ENCODE measurements at regions not wholly inside any gene's neighbourhood (a gene's known extent, or its start where the extent isn't known, plus 50 kb on each side); places are given as distances from the start of the nearest gene placed in this dataset.
"Not testable (repeated sequence)": the region's sequence is repeated elsewhere in the genome, so short reads cannot be mapped to it uniquely, and the experiment has no call there.

- H3K27me3 ChIP-seq (ENCODE audit: control insufficient read depth in 5 of 5, insufficient read depth in 4 of 5, low read length in 5 of 5); H3K36me3 ChIP-seq (ENCODE audit: control insufficient read depth in 5 of 5, insufficient read depth in 5 of 5, low read length in 5 of 5); H3K9me3 ChIP-seq (ENCODE audit: control insufficient read depth in 5 of 5, low read length in 5 of 5); H3K4me3 ChIP-seq (ENCODE audit: low read depth in 1 of 5, low read length in 5 of 5); H3K9ac ChIP-seq (ENCODE audit: low read length in 5 of 5); H3K27ac ChIP-seq (ENCODE audit: low read depth, low read length); H3K4me1 ChIP-seq (ENCODE audit: control insufficient read depth in 5 of 5, insufficient read depth in 5 of 5, low read length in 5 of 5): not testable (repeated sequence)
These were observed 1402.2 kb downstream of the RPIA start for GRCh38 chr2:90093571-90094270.

GRCh38 chr2:90097617-90098016, 1406.1 kb downstream of the RPIA start:
- not testable (repeated sequence) for H3K27ac ChIP-seq (ENCODE audit: low read depth, low read length); H3K9ac ChIP-seq (ENCODE audit: low read length in 5 of 5); H3K9me3 ChIP-seq (ENCODE audit: control insufficient read depth in 5 of 5, low read length in 5 of 5); H3K4me1 ChIP-seq (ENCODE audit: control insufficient read depth in 5 of 5, insufficient read depth in 5 of 5, low read length in 5 of 5); H3K4me3 ChIP-seq (ENCODE audit: low read depth in 1 of 5, low read length in 5 of 5); H3K27me3 ChIP-seq (ENCODE audit: control insufficient read depth in 5 of 5, insufficient read depth in 4 of 5, low read length in 5 of 5); H3K36me3 ChIP-seq (ENCODE audit: control insufficient read depth in 5 of 5, insufficient read depth in 5 of 5, low read length in 5 of 5)

- not testable (repeated sequence) for H3K4me1 ChIP-seq (ENCODE audit: control insufficient read depth in 5 of 5, insufficient read depth in 5 of 5, low read length in 5 of 5); H3K4me3 ChIP-seq (ENCODE audit: low read depth in 1 of 5, low read length in 5 of 5); H3K27ac ChIP-seq (ENCODE audit: low read depth, low read length); H3K9ac ChIP-seq (ENCODE audit: low read length in 5 of 5); H3K27me3 ChIP-seq (ENCODE audit: control insufficient read depth in 5 of 5, insufficient read depth in 4 of 5, low read length in 5 of 5); H3K36me3 ChIP-seq (ENCODE audit: control insufficient read depth in 5 of 5, insufficient read depth in 5 of 5, low read length in 5 of 5); H3K9me3 ChIP-seq (ENCODE audit: control insufficient read depth in 5 of 5, low read length in 5 of 5)
These were observed 1413.7 kb downstream of the RPIA start for GRCh38 chr2:90105142-90105541.

GRCh38 chr2:90123409-90123808, 1431.9 kb downstream of the RPIA start:
- H3K4me1 ChIP-seq (ENCODE audit: control insufficient read depth in 5 of 5, insufficient read depth in 5 of 5, low read length in 5 of 5); H3K9me3 ChIP-seq (ENCODE audit: control insufficient read depth in 5 of 5, low read length in 5 of 5); H3K4me3 ChIP-seq (ENCODE audit: low read depth in 1 of 5, low read length in 5 of 5); H3K9ac ChIP-seq (ENCODE audit: low read length in 5 of 5); H3K27ac ChIP-seq (ENCODE audit: low read depth, low read length); H3K36me3 ChIP-seq (ENCODE audit: control insufficient read depth in 5 of 5, insufficient read depth in 5 of 5, low read length in 5 of 5); H3K27me3 ChIP-seq (ENCODE audit: control insufficient read depth in 5 of 5, insufficient read depth in 4 of 5, low read length in 5 of 5): not testable (repeated sequence)

- H3K9ac ChIP-seq (ENCODE audit: low read length in 5 of 5); H3K4me1 ChIP-seq (ENCODE audit: control insufficient read depth in 5 of 5, insufficient read depth in 5 of 5, low read length in 5 of 5); H3K36me3 ChIP-seq (ENCODE audit: control insufficient read depth in 5 of 5, insufficient read depth in 5 of 5, low read length in 5 of 5); H3K9me3 ChIP-seq (ENCODE audit: control insufficient read depth in 5 of 5, low read length in 5 of 5); H3K27ac ChIP-seq (ENCODE audit: low read depth, low read length); H3K27me3 ChIP-seq (ENCODE audit: control insufficient read depth in 5 of 5, insufficient read depth in 4 of 5, low read length in 5 of 5); H3K4me3 ChIP-seq (ENCODE audit: low read depth in 1 of 5, low read length in 5 of 5): not testable (repeated sequence)
These were observed 1447.6 kb downstream of the RPIA start for GRCh38 chr2:90139046-90139445.

GRCh38 chr2:90141558-90141957, 1450.1 kb downstream of the RPIA start:
- H3K27me3 ChIP-seq (ENCODE audit: control insufficient read depth in 5 of 5, insufficient read depth in 4 of 5, low read length in 5 of 5); H3K36me3 ChIP-seq (ENCODE audit: control insufficient read depth in 5 of 5, insufficient read depth in 5 of 5, low read length in 5 of 5); H3K4me1 ChIP-seq (ENCODE audit: control insufficient read depth in 5 of 5, insufficient read depth in 5 of 5, low read length in 5 of 5); H3K9ac ChIP-seq (ENCODE audit: low read length in 5 of 5); H3K4me3 ChIP-seq (ENCODE audit: low read depth in 1 of 5, low read length in 5 of 5); H3K9me3 ChIP-seq (ENCODE audit: control insufficient read depth in 5 of 5, low read length in 5 of 5); H3K27ac ChIP-seq (ENCODE audit: low read depth, low read length): not testable (repeated sequence)

- not testable (repeated sequence) for H3K9ac ChIP-seq (ENCODE audit: low read length in 5 of 5); H3K9me3 ChIP-seq (ENCODE audit: control insufficient read depth in 5 of 5, low read length in 5 of 5); H3K27me3 ChIP-seq (ENCODE audit: control insufficient read depth in 5 of 5, insufficient read depth in 4 of 5, low read length in 5 of 5)
These were observed 1460.3 kb downstream of the RPIA start for GRCh38 chr2:90151805-90152204.

GRCh38 chr2:90170978-90171377, 1479.5 kb downstream of the RPIA start:
- not testable (repeated sequence) for H3K9ac ChIP-seq (ENCODE audit: low read length in 5 of 5); H3K27me3 ChIP-seq (ENCODE audit: control insufficient read depth in 5 of 5, insufficient read depth in 4 of 5, low read length in 5 of 5); H3K27ac ChIP-seq (ENCODE audit: low read depth, low read length); H3K9me3 ChIP-seq (ENCODE audit: control insufficient read depth in 5 of 5, low read length in 5 of 5); H3K36me3 ChIP-seq (ENCODE audit: control insufficient read depth in 5 of 5, insufficient read depth in 5 of 5, low read length in 5 of 5); H3K4me1 ChIP-seq (ENCODE audit: control insufficient read depth in 5 of 5, insufficient read depth in 5 of 5, low read length in 5 of 5); H3K4me3 ChIP-seq (ENCODE audit: low read depth in 1 of 5, low read length in 5 of 5)

More at GRCh38 chr2:90151805-90152204, 1460.3 kb downstream of the RPIA start:
- not testable (repeated sequence) for H3K36me3 ChIP-seq (ENCODE audit: control insufficient read depth in 5 of 5, insufficient read depth in 5 of 5, low read length in 5 of 5); H3K27ac ChIP-seq (ENCODE audit: low read depth, low read length); H3K4me1 ChIP-seq (ENCODE audit: control insufficient read depth in 5 of 5, insufficient read depth in 5 of 5, low read length in 5 of 5); H3K4me3 ChIP-seq (ENCODE audit: low read depth in 1 of 5, low read length in 5 of 5)

GRCh38 chr2:90173081-90173480, 1481.6 kb downstream of the RPIA start:
- not testable (repeated sequence) for H3K27ac ChIP-seq (ENCODE audit: low read depth, low read length); H3K27me3 ChIP-seq (ENCODE audit: control insufficient read depth in 5 of 5, insufficient read depth in 4 of 5, low read length in 5 of 5); H3K9me3 ChIP-seq (ENCODE audit: control insufficient read depth in 5 of 5, low read length in 5 of 5); H3K36me3 ChIP-seq (ENCODE audit: control insufficient read depth in 5 of 5, insufficient read depth in 5 of 5, low read length in 5 of 5); H3K4me3 ChIP-seq (ENCODE audit: low read depth in 1 of 5, low read length in 5 of 5); H3K9ac ChIP-seq (ENCODE audit: low read length in 5 of 5); H3K4me1 ChIP-seq (ENCODE audit: control insufficient read depth in 5 of 5, insufficient read depth in 5 of 5, low read length in 5 of 5)

- H3K27ac ChIP-seq (ENCODE audit: low read depth, low read length); H3K36me3 ChIP-seq (ENCODE audit: control insufficient read depth in 5 of 5, insufficient read depth in 5 of 5, low read length in 5 of 5); H3K9ac ChIP-seq (ENCODE audit: low read length in 5 of 5); H3K27me3 ChIP-seq (ENCODE audit: control insufficient read depth in 5 of 5, insufficient read depth in 4 of 5, low read length in 5 of 5); H3K9me3 ChIP-seq (ENCODE audit: control insufficient read depth in 5 of 5, low read length in 5 of 5); H3K4me1 ChIP-seq (ENCODE audit: control insufficient read depth in 5 of 5, insufficient read depth in 5 of 5, low read length in 5 of 5); H3K4me3 ChIP-seq (ENCODE audit: low read depth in 1 of 5, low read length in 5 of 5): not testable (repeated sequence)
These were observed 1488.1 kb downstream of the RPIA start for GRCh38 chr2:90179591-90179990.
